CD4-positive, alpha-beta T cell treated with Interleukin-15 for 4 hours (primary cell): ENCODE measurements at regions not wholly inside any gene's neighbourhood (a gene's known extent, or its start where the extent isn't known, plus 50 kb on each side); places are given as distances from the start of the nearest gene placed in this dataset.
"Not testable (repeated sequence)": the region's sequence is repeated elsewhere in the genome, so short reads cannot be mapped to it uniquely, and the experiment has no call there.

Source experiments
- DNase-seq: peaks from one replicate; pipeline ENCODE4 v3.0.0-alpha.2; 2020; ENCODE audit warnings: low spot score

DNA sequence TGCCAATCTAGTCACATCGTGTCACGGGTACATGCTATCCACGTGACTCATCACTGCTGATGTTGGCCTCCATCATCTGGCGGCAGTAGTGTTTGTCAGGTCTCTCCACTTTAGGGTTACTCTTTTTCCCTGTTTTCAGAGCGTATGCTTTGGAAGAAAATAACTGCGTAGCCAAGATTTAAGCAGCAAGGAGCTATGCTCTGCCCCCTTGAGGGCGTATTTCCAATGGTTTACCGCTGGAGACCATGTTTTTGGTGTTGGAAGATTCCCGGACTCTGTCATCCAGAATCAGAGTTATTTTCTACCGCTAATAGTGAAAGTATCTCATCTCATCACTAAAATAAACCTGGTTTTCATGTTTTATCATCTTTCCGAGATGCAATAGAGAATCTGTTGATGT lies 306.5 kb downstream of the C6orf118 start:
- no peak for DNase-seq

- DNase-seq, result no peak
These were observed 307.0 kb downstream of the C6orf118 start for GRCh38 chr6:165002358-165002757.

DNA sequence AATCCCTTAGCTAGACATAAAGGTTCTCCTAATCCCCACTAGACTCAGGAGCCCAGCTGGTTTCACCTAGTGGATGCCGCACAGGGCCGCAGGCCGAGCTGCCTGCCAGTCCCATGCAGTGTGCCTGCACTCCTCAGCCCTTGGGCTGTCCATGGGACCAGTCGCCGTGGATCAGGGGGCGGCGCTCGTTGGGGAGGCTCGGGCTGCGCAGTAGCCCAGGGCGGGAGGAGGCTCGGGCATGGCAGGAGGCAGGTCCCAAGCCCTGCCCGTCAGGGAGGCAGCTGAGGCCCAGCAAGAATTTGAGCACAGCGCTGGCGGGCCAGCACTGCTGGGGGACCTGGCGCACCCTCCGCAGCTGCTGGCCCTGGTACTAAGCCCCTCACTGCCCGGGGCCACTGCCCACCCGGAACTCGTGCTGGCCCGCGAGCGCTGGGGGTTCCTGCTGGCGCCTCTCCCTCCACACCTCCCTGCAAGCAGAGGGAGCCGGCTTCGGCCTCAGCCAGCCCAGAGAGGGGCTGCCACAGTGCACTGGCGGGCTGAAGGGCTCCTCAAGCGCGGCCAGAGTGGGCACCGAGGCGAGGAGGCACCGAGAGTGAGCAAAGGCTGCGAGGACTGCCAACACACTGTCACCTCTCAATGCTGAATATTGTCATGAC lies 307.8 kb downstream of the C6orf118 start:
- no peak for DNase-seq

GRCh38 chr6:164998297-164998696 lies 311.1 kb downstream of the C6orf118 start:
- DNase-seq, result no peak

DNA sequence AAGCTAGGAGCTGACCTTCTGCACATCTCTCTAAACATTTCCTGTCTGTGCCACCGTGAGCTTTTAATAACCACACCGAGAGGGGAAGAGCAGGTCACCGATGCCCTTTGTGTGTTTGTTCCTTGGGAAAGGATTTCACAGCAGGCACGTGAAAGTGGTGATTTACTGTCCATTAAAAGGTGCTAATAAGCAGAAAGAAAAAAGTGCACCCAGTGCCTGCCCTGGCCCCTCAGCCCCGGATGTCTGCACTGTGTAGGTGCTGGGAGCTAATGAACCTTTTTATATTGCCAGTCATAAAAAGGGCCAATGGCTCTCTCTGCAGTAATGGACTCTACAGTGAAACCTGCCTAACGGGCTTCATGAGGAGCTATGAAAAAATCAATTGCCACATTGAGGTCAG lies 312.6 kb downstream of the C6orf118 start:
- DNase-seq, result no peak

DNA sequence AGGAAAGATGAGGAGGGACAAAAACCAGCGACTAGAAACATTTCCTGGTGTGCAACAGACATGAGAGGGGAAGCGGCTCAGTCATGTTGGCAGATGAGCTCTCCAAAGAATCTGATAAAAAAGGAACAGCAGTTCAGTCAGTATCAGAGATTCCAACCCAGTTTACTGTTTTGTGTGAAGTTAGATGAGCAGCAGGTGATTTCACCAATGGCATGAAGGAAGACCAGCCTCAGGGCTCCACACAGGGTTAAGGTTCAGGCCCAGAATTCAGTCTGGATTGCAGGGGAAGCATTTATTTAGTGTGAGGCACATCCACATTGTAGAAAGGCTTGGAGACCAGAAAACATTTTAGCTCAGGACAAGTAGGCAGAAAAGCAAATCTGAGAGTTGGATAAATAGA lies 317.8 kb downstream of the C6orf118 start:
- no peak for DNase-seq

- no peak for DNase-seq
These were observed 318.5 kb downstream of the C6orf118 start for GRCh38 chr6:164990901-164991300.

DNA sequence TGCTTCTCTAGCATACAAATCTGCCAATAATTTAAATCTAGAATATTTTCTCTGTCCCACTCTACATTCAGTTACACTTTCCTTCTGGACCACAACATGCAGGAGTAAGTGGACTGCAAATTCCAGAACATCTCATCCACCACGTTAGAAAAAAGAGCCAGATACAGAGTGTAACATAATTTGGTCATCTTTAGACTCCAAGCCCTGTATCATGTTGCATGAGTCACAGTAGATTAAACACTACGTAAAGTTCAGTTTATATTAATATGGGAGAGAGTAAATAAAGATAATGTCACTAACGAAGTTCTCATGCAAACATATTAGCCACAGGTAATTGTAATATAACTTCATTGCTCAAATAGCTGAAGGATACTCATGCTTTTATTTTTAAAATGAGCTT lies 327.0 kb downstream of the C6orf118 start:
- DNase-seq, result no peak

DNA sequence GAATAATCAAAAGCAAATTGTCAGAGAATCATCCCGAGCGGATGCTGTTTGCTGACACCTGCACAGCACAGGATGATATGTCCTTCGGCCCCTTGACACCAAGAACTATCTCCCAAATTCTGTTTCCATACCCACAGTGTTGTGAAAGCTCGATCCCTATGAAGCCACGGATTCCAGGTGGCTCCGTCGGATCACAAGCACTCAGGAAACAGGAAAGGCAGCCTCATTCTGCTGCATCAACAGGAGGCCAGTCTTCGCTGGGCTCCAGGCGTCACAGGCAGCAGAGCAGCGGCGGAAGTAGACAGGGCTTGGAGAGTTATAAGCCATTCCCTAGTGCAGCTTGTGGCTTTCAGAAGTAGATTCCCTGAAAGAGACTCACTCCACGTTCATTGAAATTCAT lies 342.3 kb downstream of the C6orf118 start:
- no peak for DNase-seq

DNA sequence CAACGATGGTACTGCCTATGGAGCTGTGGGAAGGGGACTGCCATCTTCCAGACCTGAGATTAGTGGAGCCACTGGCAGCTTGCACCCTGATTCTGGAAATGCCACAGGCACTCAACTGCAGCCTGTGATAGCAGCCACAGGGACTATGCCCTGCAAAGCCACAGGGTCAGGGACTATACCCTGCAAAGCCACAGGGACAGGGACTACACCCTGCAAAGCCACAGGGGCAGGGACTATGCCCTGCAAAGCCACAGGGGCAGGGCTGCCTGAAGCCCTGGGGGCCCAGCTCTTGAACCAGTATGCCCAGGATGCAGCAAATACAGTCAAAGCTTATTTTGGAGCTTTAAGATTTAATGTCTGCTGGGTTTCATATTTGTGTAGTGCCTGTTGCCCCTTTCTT lies 346.6 kb downstream of the C6orf118 start:
- no peak for DNase-seq

DNA sequence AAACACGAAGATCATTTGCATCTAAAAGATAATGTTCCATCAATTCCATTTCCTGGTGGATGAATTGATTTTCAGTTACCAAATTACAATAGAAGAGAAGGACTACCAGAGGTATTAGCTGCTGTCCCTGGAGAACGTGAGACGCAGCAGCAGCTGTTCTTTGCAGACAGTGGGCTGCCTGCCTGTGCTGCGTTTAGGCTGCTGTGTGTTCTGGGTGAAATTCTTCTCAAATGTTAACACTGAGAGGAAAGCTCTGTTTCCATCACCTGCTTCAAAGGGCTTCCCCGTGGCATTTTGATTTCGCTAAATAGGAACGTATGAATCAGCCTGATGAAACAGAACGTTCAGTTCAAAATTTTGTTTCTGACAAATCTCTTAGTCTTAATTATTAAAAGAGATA lies 362.2 kb downstream of the C6orf118 start:
- no peak for DNase-seq

DNA sequence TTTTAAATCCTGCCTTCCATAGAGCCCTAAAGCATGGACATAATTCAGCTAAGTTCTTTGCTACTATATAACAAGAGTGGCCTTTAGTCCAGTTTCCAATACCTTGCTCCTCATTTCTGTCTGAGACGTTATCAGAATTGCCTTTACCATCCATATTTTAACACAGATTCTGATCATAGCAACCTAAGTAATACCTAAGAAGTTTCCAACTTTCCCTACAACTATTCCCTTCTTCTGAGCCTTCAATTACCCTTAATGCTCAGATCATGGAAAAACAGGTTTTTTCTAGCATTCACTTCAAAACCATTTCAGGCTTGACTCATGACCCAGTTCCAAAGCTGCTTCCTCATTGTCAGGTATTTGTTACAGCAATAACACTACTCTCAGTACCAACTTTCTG lies 367.1 kb downstream of the C6orf118 start:
- DNase-seq, result no peak

- not testable (repeated sequence) for DNase-seq
These were observed 376.1 kb downstream of the C6orf118 start for GRCh38 chr6:164933238-164933794.

DNA sequence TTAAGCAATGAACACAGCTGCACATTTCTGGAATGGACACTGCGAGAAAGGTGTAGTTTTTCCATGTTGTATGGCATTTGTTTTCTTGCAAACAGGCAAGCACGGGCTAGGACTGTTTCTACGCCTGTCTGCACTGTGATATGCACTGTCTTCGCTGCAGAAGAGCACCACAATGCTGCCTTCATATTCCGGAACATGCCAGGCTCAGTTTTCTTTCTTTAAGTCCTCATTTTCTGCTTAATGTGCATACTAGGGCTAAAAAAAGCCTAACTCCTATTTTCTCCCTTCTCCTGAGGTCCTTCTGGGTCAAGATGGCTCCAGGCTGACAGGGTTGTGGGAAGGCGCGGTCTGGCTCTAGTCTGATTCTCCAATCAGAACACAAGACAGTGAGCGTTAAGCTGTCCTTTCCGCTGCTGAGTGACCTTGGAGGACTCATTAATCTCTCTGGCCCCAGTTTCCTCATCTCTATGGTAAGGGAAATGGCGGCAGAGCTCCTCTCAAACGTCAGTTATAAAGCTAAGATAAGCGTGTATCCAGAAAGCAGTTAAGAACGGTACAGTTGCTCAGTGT lies 379.9 kb downstream of the C6orf118 start:
- DNase-seq, result no peak

DNA sequence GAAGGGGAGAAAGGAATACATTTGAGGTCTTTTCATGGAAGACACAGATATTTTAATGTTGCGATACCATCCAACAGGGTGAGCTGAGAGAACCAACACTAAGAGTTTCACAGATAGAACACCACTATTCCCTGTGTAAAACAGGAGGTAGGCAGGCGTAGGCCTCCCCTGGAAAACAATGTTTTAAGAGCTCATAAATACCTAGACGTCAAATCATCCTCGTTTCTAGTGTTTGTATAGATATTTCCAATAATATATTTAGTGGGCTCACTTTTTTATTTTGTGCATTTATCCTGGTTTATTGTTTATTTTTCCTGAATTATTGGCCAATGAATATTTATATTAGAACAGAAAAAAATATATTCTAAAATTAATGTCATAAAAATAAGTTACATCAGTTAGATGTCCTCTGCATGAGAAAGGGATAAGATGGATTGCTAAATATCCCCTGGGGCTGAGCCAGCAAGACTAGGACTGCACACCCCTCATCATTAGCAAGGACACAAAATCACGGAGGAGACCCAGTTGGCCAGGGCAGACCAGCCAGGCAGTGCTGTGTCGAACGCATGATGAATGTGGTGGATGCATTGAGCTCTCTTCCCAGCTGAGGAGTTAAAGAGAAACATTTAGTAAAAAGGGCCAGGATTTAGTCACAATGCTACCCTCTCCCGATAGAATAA lies 380.5 kb downstream of the C6orf118 start:
- DNase-seq, result no peak

GRCh38 chr6:164928057-164928727 lies 381.2 kb downstream of the C6orf118 start:
- no peak for DNase-seq

DNA sequence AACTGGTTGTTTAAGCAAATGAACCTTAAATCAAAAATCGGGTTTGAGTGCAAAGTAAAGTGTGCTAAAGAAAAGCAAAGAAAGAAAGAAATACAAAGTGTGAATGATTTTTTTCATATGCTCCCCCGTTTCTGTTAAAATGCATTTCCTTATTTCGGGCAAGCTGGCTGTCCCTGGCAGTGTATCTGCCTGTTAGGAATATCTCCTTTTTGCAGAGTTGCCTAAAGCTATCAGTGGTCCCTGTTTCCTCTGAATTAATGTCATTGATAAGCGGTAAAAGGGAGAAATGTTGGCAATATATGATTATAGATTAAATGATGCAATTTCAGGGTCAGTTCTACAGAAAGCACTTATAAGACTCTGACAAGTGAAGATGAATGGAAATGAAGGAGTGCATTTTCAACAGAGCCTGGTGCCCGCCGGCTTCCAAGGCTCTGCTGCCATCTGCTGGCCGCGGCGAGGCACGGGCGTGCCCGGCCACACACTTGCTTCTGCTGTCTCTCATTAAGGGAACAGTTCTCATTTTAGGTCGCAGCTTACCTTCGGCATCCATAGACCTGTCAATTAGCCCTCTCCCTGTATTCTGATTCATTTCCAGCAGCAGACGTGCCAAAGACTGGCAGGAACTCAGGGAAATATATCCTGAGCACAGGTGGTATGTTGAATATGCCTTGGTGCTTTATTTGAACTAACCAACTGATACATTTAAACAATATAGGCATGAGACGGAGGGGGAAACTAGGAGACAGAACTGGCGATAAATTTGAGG lies 381.9 kb downstream of the C6orf118 start:
- DNase-seq, result peak; percentile 32

DNA sequence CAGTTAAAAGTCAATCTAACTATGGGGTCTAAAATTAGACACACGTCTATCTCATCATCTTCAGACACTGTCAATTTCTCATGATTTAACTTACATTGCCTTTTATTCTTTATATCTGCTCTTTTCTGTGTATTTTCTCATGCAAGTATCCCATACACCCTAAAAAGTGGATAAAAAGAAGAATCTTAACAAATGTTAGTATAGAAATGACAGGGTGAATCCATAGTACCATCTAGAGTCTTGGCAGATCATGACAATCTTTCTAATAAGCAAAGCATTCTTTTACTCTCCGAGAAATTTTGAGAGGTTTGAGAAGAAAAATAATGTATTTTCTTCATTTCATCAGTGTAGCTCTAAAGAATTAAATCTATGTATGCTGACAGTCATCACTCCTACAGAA lies 382.7 kb downstream of the C6orf118 start:
- DNase-seq, result no peak

DNA sequence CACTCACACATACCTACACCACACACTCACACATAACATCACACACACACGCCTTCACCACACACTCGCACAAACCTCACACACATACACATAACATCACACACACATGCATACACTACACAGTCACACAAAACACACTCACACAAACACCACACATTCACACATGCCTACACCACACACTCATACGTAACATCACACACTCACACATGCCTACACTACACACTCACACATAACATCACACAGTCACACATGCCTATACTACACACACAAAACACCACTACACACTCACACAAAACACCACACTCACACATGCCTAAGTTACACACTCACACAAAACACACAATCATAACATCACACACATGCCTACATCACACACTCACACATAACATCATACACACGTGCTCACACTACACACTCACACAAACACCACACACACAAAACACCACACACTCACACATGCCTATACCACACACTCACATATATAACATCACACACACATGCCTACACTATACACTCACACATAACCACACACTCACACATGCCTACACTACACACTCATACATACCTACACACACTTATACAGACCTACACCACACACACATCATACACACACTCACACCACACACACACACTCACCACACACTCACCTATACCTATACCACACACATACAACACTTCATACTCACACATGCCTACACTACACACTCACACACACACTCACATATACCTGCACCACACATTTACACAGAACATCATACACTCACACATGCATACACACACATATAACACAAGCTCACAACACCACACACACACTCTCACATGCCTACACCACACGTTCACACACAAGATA lies 383.5 kb downstream of the C6orf118 start:
- DNase-seq, result no peak

DNA sequence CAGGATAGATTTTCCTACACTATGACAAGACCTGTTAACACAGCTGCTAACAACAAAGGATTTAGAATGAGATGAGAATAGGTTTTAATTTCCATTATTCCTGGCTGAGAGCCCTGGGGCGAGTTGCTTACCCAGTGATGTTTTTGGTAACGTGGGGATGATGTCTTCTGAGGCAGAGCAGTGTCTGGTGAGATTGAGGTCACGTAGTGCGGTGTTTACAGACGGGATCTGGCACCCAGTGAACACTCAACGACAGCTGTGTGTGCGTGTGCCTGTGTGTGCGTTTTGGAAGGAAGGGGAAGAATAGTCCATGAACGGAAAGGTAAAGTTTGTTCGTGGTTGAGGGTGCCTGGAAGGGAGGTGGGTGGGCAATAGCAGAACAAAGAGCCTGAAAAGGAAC lies 384.7 kb downstream of the C6orf118 start:
- DNase-seq, result no peak

GRCh38 chr6:164917211-164917610 lies 392.2 kb downstream of the C6orf118 start:
- no peak for DNase-seq
